GM23248 (cell line): ENCODE measurements at regions not wholly inside any gene's neighbourhood (a gene's known extent, or its start where the extent isn't known, plus 50 kb on each side); places are given as distances from the start of the nearest gene placed in this dataset.
"Not testable (repeated sequence)": the region's sequence is repeated elsewhere in the genome, so short reads cannot be mapped to it uniquely, and the experiment has no call there.

Experiments used
- DNase-seq: peaks from one replicate; pipeline ENCODE4 v3.0.0-alpha.2; 2015
- H2AFZ ChIP-seq: fragments of 200-600 bp; sonication (generic); 2 replicates; pipeline ENCODE4 v1.6.1; 2016; ENCODE audit warnings: antibody characterized with exemption
- H3F3A ChIP-seq: fragments of 200-600 bp; sonication (generic); 2 replicates; pipeline ENCODE4 v1.6.1; 2016; ENCODE audit warnings: mild to moderate bottlenecking, antibody characterized with exemption, mixed run types; ENCODE audit not compliant: insufficient read depth
- H3K27ac ChIP-seq: fragments of 200-600 bp; sonication (generic); 2 replicates; pipeline ENCODE4 v1.5.1; 2016; ENCODE audit warnings: mild to moderate bottlenecking
- H3K27me3 ChIP-seq: fragments of 200-600 bp; sonication (generic); replicated peaks from 2 replicates; pipeline ENCODE4 v1.6.1; 2016; ENCODE audit warnings: mild to moderate bottlenecking; ENCODE audit not compliant: insufficient read depth
- H3K36me3 ChIP-seq: fragments of 200-600 bp; sonication (generic); 2 replicates; pipeline ENCODE4 v1.6.1; 2016; ENCODE audit warnings: low read depth, mild to moderate bottlenecking
- H3K4me1 ChIP-seq: fragments of 200-600 bp; sonication (generic); 2 replicates; pipeline ENCODE4 v1.6.1; 2016; ENCODE audit warnings: mild to moderate bottlenecking; ENCODE audit not compliant: insufficient read depth
- H3K4me2 ChIP-seq: fragments of 200-600 bp; sonication (generic); one replicate; pipeline ENCODE4 v1.6.1; 2016; ENCODE audit warnings: mild to moderate bottlenecking; ENCODE audit not compliant: unreplicated experiment
- H3K4me3 ChIP-seq: fragments of 200-600 bp; sonication (generic); 2 replicates; pipeline ENCODE4 v1.5.1; 2016; ENCODE audit warnings: mild to moderate bottlenecking
- H3K79me2 ChIP-seq: fragments of 200-600 bp; sonication (generic); 2 replicates; pipeline ENCODE4 v1.6.1; 2016; ENCODE audit warnings: mild to moderate bottlenecking; ENCODE audit not compliant: insufficient read depth
- H3K9ac ChIP-seq: fragments of 200-600 bp; sonication (generic); 2 replicates; pipeline ENCODE4 v1.6.1; 2016; ENCODE audit warnings: mild to moderate bottlenecking
- H3K9me2 ChIP-seq: fragments of 200-600 bp; sonication (generic); 2 replicates; pipeline ENCODE4 v1.6.1; 2016; ENCODE audit warnings: mixed run types, mild to moderate bottlenecking, moderate library complexity; ENCODE audit not compliant: insufficient read depth
- H3K9me3 ChIP-seq: fragments of 200-600 bp; sonication (generic); one replicate; pipeline ENCODE4 v1.6.1; 2017; ENCODE audit warnings: low read depth
- H4K20me1 ChIP-seq: fragments of 200-600 bp; sonication (generic); 2 replicates; pipeline ENCODE4 v1.6.0; 2016; ENCODE audit not compliant: insufficient read depth
- EZH2 ChIP-seq: fragments of 200-600 bp; sonication (generic); IDR thresholded peaks from 2 replicates; pipeline ENCODE4 v1.6.1; 2018; ENCODE audit warnings: antibody characterized with exemption, mild to moderate bottlenecking; ENCODE audit not compliant: insufficient read depth, poor library complexity, severe bottlenecking
- EZH2phosphoT487 ChIP-seq: fragments of 200-600 bp; sonication (generic); IDR thresholded peaks from 2 replicates; pipeline ENCODE4 v1.6.1; 2018; ENCODE audit warnings: antibody characterized with exemption, moderate library complexity, mild to moderate bottlenecking, low read depth; ENCODE audit not compliant: insufficient read depth
- WGBS, 2 experiments: methylation state at CpG; one replicate each; pipeline ENCODE4 v1.1.6; 2015 to 2017; ENCODE audit warnings: low lambda C conversion rate in 2 of 2, low coverage in 1 of 2; ENCODE audit errors: missing lambda C conversion rate in 2 of 2; 5-methylcytosine and 5-hydroxymethylcytosine counted together
- in situ Hi-C: fragments of 300-500 bp; cut with MboI; formaldehyde crosslinking; loops from 2 replicates; pipeline ENCODE4 v1.15.0; 2020

DNA sequence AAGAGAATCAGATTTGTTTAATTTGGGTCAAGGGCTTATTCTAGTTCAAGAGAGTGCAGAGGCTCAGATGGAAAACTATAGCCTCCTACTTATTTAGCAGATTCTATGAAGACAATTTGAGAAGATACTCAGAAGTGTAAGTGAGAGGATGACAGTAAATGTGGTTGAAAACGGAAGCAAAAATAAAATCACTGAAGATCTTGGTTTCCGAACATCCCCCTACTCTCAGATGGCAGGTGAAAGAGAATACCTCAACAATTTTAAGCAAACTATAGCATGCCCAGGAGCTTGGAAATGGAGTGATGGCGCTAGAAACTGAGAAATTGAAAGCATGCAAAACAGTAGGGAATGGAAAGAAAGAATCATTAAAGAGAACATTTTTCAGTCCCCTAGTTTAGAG is 705.5 kb upstream of the CDH8 start:
- H3K27ac ChIP-seq, result no peak overlapping the region
- 33 to 39% methylated on average over 3 of the region's 3 CpGs for WGBS, 2 experiments
- no peaks in the 10 kb centered on the region for H3K79me2 ChIP-seq
- H3K4me2 ChIP-seq, result no peak overlapping the region
- H3F3A ChIP-seq, result no peaks in the 10 kb centered on the region
- no peaks in the 10 kb centered on the region for H3K4me1 ChIP-seq
- no peak overlapping the region for H3K9ac ChIP-seq
- TF ChIP-seq EZH2phosphoT487 (no peak), EZH2 (no peak)
- H2AFZ ChIP-seq, result no peak overlapping the region
- DNase-seq, result no peak
- no peaks in the 10 kb centered on the region for H4K20me1 ChIP-seq
- H3K9me2 ChIP-seq, result no peaks in the 10 kb centered on the region
- no peaks in the 10 kb centered on the region for H3K9me3 ChIP-seq
- H3K4me3 ChIP-seq, result no peak overlapping the region
- no peaks in the 10 kb centered on the region for H3K36me3 ChIP-seq
- in situ Hi-C loops, result no loop called here
- H3K27me3 ChIP-seq, result no peaks in the 10 kb centered on the region

DNA sequence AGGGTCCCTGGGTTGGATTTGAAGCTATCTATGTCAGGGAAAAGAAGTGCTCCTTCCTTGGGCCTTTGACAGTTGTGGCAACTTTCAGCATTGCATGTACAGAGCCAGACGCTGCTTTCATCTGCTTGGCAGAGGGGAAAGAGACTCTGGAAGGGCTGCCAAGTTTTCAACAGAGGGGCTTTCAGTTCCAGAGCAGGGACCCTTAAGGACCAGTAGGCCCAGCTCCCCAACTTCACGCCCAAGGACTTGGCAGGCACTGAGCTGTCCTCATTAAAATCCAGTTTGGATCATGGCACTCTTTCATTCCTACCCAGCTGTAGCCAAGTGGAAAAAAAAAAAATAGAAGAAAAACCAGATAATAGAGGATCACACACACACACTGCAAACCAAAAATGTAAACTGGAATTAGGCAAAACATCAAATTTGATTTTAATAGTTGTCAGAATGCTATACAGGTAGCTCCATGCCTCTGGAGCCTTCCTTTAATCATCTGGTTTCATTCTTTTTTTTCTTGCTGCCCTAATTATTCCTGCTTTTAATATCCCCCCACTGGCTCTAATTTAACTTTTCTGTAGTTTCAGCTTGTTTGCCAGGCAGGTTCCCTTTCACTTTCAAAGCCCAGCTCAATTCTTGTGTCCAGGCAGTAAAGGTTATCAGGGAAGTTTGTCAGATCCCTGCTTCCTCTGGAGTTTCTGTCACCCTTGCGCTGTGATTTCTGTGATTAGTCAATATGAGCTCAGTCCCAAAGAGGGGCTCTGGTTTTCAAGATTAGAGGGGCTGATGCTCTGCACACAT is 702.6 kb upstream of the CDH8 start:
- no peak for DNase-seq
- Histone ChIP-seq H3K9ac (no peak overlapping the region), H3K4me2 (no peak overlapping the region), H3K36me3 (no peaks in the 10 kb centered on the region), H3K4me1 (no peaks in the 10 kb centered on the region), H3K9me3 (no peaks in the 10 kb centered on the region), H3K27me3 (no peaks in the 10 kb centered on the region), H3F3A (no peaks in the 10 kb centered on the region), H3K9me2 (no peaks in the 10 kb centered on the region), H3K79me2 (no peaks in the 10 kb centered on the region), H4K20me1 (no peaks in the 10 kb centered on the region), H3K4me3 (no peak overlapping the region), H2AFZ (no peak overlapping the region), H3K27ac (no peak overlapping the region)
- 18 to 25% methylated on average over 3 of the region's 3 CpGs for WGBS, 2 experiments
- TF ChIP-seq EZH2phosphoT487, result no peak
- TF ChIP-seq EZH2, result no peak
- in situ Hi-C loops, result no loop called here

DNA sequence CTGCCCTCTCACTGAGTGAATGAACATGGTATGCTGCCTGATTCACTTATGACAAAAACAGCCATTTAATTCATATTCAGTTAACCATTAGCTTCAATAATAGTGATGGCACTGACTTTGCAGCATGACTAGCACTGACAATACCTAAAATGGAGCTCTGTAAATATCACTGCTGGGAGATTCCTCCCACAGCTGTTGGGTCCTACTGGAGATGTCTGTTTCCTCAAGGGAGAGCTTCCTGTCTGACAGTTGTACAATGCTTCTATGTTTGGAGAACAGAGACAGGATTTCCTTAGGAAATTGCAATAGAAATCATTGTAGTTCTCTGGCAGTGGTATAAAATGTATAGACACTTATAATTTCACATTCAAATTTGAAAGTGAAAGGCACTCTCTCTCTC is 695.9 kb upstream of the CDH8 start:
- H2AFZ ChIP-seq, result no peak overlapping the region
- H3K9ac ChIP-seq, result no peak overlapping the region
- H3K79me2 ChIP-seq, result no peaks in the 10 kb centered on the region
- no peaks in the 10 kb centered on the region for H3K36me3 ChIP-seq
- H3K4me3 ChIP-seq, result no peak overlapping the region
- TF ChIP-seq EZH2 (no peak), EZH2phosphoT487 (no peak)
- in situ Hi-C loops, result no loop called here
- no peak overlapping the region for H3K4me2 ChIP-seq
- no peaks in the 10 kb centered on the region for H3K27me3 ChIP-seq
- DNase-seq, result no peak
- no peak overlapping the region for H3K27ac ChIP-seq
- H3K9me3 ChIP-seq, result no peaks in the 10 kb centered on the region
- no peaks in the 10 kb centered on the region for H3K9me2 ChIP-seq
- no peaks in the 10 kb centered on the region for H4K20me1 ChIP-seq
- no peaks in the 10 kb centered on the region for H3K4me1 ChIP-seq
- no peaks in the 10 kb centered on the region for H3F3A ChIP-seq

DNA sequence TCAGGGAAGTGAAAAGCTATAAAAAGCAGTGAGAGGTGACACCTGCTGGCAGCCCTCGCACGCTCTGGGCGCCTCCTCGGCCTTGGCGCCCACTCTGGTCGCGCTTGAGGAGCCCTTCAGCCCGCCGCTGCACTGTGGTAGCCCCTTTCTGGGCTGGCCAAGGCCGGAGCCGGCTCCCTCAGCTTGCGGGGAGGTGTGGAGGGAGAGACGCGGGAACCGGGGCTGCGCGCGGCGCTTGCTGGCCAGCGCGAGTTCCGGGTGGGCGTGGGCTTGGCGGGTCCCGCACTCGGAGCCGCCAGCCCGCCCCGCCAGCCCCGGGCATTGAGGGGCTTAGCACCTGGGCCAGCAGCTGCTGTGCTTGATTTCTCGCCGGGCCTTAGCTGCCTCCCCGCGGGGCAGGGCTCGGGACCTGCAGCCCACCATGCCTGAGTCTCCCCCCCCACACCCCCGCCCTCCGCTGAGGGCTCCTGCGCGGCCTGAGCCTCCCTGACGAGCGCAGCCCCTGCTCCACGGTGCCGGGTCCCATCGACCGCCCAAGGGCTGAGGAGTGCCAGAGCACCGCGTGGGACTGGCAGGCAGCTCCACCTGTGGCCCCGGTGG is 688.5 kb upstream of the CDH8 start:
- H3K79me2 ChIP-seq, H3K4me3 ChIP-seq, H3K27me3 ChIP-seq, H3K36me3 ChIP-seq, H3K9me2 ChIP-seq, H3F3A ChIP-seq, H3K9ac ChIP-seq, H3K4me2 ChIP-seq, H3K27ac ChIP-seq, H4K20me1 ChIP-seq, H2AFZ ChIP-seq, H3K9me3 ChIP-seq, DNase-seq, in situ Hi-C loops, H3K4me1 ChIP-seq: not testable (repeated sequence)
- 75 to 78% methylated on average over 15 to 43 of the region's 48 CpGs for WGBS, 2 experiments
